Neuronal stem cell (in vitro differentiated cells): ENCODE measurements at regions not wholly inside any gene's neighbourhood (a gene's known extent, or its start where the extent isn't known, plus 50 kb on each side); places are given as distances from the start of the nearest gene placed in this dataset.

ENCODE experiments used
- DNase-seq: peaks from one replicate; pipeline ENCODE4 v3.0.0-alpha.2; 2013; ENCODE audit warnings: low spot score
- H2AFZ ChIP-seq: one replicate; pipeline ENCODE4 v1.6.1; 2013; ENCODE audit warnings: mild to moderate bottlenecking, low read length, inconsistent platforms
- H2AK5ac ChIP-seq: 2 replicates; pipeline ENCODE4 v1.6.1; 2013; ENCODE audit warnings: low read depth, mild to moderate bottlenecking, inconsistent platforms, low read length, moderate library complexity, mixed read lengths
- H2BK120ac ChIP-seq: 2 replicates; pipeline ENCODE4 v1.6.1; 2013; ENCODE audit warnings: low read depth, mild to moderate bottlenecking, inconsistent platforms, low read length, moderate library complexity, mixed read lengths
- H2BK12ac ChIP-seq: one replicate; pipeline ENCODE4 v1.6.1; 2013; ENCODE audit warnings: low read length, inconsistent platforms
- H2BK15ac ChIP-seq: 2 replicates; pipeline ENCODE4 v1.6.1; 2013; ENCODE audit warnings: mild to moderate bottlenecking, low read length, inconsistent platforms, mixed read lengths
- H2BK5ac ChIP-seq: one replicate; pipeline ENCODE4 v1.6.1; 2013; ENCODE audit warnings: inconsistent platforms, mild to moderate bottlenecking, low read length, moderate library complexity
- H3K14ac ChIP-seq: one replicate; pipeline ENCODE4 v1.6.1; 2013; ENCODE audit warnings: low read length, inconsistent platforms
- H3K18ac ChIP-seq: 2 replicates; pipeline ENCODE4 v1.6.1; 2013; ENCODE audit warnings: low read length, inconsistent platforms
- H3K23ac ChIP-seq: 2 replicates; pipeline ENCODE4 v1.6.1; 2013; ENCODE audit warnings: low read depth, mild to moderate bottlenecking, mixed read lengths, low read length, inconsistent platforms; ENCODE audit not compliant: poor library complexity
- H3K27ac ChIP-seq: replicated peaks from 3 replicates; pipeline ENCODE4 v1.5.1; 2013; ENCODE audit warnings: low read length, inconsistent platforms
- H3K27me3 ChIP-seq, 3 experiments: 2 replicates each; pipeline ENCODE4 v1.6.1; 2013; ENCODE audit warnings: low read length in 3 of 3, mild to moderate bottlenecking in 2 of 3, inconsistent platforms in 1 of 3, low read depth in 1 of 3, mixed read lengths in 1 of 3, moderate library complexity in 1 of 3; ENCODE audit not compliant: control insufficient read depth in 3 of 3, insufficient read depth in 3 of 3
- H3K36me3 ChIP-seq, 2 donors: replicated peaks in 1 of 2; 2 replicates each; pipeline ENCODE4 v1.6.1; 2013; ENCODE audit warnings: low read length in 2 of 2; ENCODE audit not compliant: control insufficient read depth in 2 of 2, insufficient read depth in 2 of 2
- H3K4ac ChIP-seq: 2 replicates; pipeline ENCODE4 v1.6.1; 2013; ENCODE audit warnings: inconsistent platforms, mild to moderate bottlenecking, low read length, moderate library complexity
- H3K4me1 ChIP-seq, 2 donors: 1 replicate in 1 of 2; 2 replicates in 1 of 2; pipeline ENCODE4 v1.6.1; 2013; ENCODE audit warnings: low read length in 2 of 2, low read depth in 1 of 2; ENCODE audit not compliant: control insufficient read depth in 2 of 2, insufficient read depth in 1 of 2
- H3K4me2 ChIP-seq: one replicate; pipeline ENCODE4 v1.6.1; 2013; ENCODE audit warnings: mild to moderate bottlenecking, low read length, inconsistent platforms; ENCODE audit not compliant: insufficient read depth, poor library complexity, severe bottlenecking
- H3K4me3 ChIP-seq, 2 donors: 2 replicates each; pipeline ENCODE4 v1.5.1; 2013; ENCODE audit warnings: low read length in 2 of 2, mild to moderate bottlenecking in 2 of 2, inconsistent platforms in 1 of 2, moderate library complexity in 1 of 2
- H3K79me1 ChIP-seq: one replicate; pipeline ENCODE4 v1.6.1; 2013; ENCODE audit warnings: low read depth, mild to moderate bottlenecking, inconsistent platforms, low read length, moderate library complexity
- H3K9ac ChIP-seq: one replicate; pipeline ENCODE4 v1.6.1; 2013; ENCODE audit warnings: mild to moderate bottlenecking, low read depth, low read length, inconsistent platforms; ENCODE audit not compliant: poor library complexity
- H3K9me3 ChIP-seq, 2 donors: replicated peaks in 1 of 2; 2 replicates each; pipeline versions ENCODE3 to v1.6.1; 2013; ENCODE audit warnings: low read length in 2 of 2, mild to moderate bottlenecking in 2 of 2, inconsistent platforms in 1 of 2, low read depth in 1 of 2, mixed read lengths in 1 of 2, moderate library complexity in 1 of 2; ENCODE audit not compliant: control insufficient read depth in 2 of 2, insufficient read depth in 1 of 2
- H4K8ac ChIP-seq: one replicate; pipeline ENCODE4 v1.6.1; 2013; ENCODE audit warnings: low read depth, mild to moderate bottlenecking, inconsistent platforms, low read length, moderate library complexity
- H4K91ac ChIP-seq: one replicate; pipeline ENCODE4 v1.6.1; 2013; ENCODE audit warnings: low read length, low read depth, mild to moderate bottlenecking, inconsistent platforms; ENCODE audit not compliant: poor library complexity
- WGBS, 2 donors: extraction: QIAGEN DNeasy Blood & Tissue Kit; methylation state at CpG; one replicate each; pipeline ENCODE4 v1.1.7; 2013; ENCODE audit warnings: missing lambda C conversion rate in 2 of 2, mixed read lengths in 1 of 2; ENCODE audit not compliant: insufficient read length in 2 of 2, insufficient replicate concordance in 1 of 2; ENCODE audit errors: extremely low coverage in 2 of 2; 5-methylcytosine and 5-hydroxymethylcytosine counted together

DNA sequence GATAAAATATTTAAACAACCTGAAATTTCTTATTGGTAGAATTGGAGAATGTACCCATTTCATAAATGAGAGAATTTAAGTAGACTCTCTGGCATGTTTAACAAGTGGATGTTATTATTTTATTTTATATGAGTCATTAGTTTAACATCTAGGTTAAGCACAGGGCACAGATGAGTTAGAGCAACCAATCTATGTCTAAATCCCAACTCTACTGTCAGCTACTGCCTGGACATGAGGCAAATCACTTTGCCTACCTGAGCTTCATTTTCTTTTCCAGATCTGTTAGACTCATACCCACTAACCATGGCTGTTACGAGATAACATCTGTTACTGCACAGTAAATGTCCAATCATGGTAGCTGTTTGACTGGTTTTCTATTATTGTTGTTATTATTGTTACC lies 251.1 kb downstream of the INHBA start:
- H3K18ac ChIP-seq, result no peak overlapping the region
- H2BK12ac ChIP-seq, result no peak overlapping the region
- H3K4ac ChIP-seq, result no peak overlapping the region
- no peak overlapping the region for H2AK5ac ChIP-seq
- H3K27ac ChIP-seq, result no peak overlapping the region
- H3K9ac ChIP-seq, result no peak overlapping the region
- no peak overlapping the region for H3K14ac ChIP-seq
- H3K79me1 ChIP-seq, result no peaks in the 10 kb centered on the region
- H4K91ac ChIP-seq, result no peak overlapping the region
- no peak overlapping the region for H2BK5ac ChIP-seq
- H3K23ac ChIP-seq, result no peak overlapping the region
- no peaks in the 10 kb centered on the region for H3K27me3 ChIP-seq
- H2BK15ac ChIP-seq, result no peak overlapping the region
- peaks cover 0 to 5% of the 10 kb centered on the region in 2 donors for H3K4me1 ChIP-seq
- no peak overlapping the region for H2AFZ ChIP-seq
- H3K9me3 ChIP-seq, result no peaks in the 10 kb centered on the region
- no peak overlapping the region for H4K8ac ChIP-seq
- no peak for DNase-seq
- no peak overlapping the region for H3K4me3 ChIP-seq
- WGBS, 2 donors, result no CpG with 5 or more reads among the region's 1 CpG
- H2BK120ac ChIP-seq, result no peak overlapping the region
- no peak overlapping the region for H3K4me2 ChIP-seq
- no peaks in the 10 kb centered on the region for H3K36me3 ChIP-seq

DNA sequence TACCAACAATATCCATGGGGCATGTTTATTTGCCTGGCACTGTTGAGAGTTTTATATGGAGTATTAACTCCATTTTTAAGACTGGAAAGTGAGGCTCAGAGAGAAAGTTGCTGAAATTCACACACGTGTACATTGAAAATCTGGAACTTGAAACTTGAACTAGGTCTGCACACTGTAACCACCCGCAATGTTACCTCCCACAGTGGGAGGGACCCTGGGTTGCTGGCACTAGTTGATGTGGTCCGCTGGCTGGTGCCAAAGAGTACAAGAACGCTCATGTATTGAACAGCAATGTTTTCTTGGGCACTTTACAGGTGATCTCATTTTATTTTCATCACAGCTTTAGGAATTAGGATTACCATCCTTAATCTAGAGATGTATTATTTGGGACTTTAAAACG lies 253.2 kb downstream of the INHBA start:
- no peaks in the 10 kb centered on the region for H3K79me1 ChIP-seq
- no peak overlapping the region for H3K4ac ChIP-seq
- no peak overlapping the region for H3K18ac ChIP-seq
- H2AK5ac ChIP-seq, result no peak overlapping the region
- no peak for DNase-seq
- no peak overlapping the region for H4K91ac ChIP-seq
- H3K23ac ChIP-seq, result no peak overlapping the region
- no peak overlapping the region for H3K14ac ChIP-seq
- no peak overlapping the region for H2BK12ac ChIP-seq
- H3K4me3 ChIP-seq, result no peak overlapping the region
- no peaks in the 10 kb centered on the region for H3K36me3 ChIP-seq
- peaks cover 3 to 21% of the 10 kb centered on the region in 2 donors for H3K4me1 ChIP-seq
- no peak overlapping the region for H3K4me2 ChIP-seq
- H3K27ac ChIP-seq, result no peak overlapping the region
- no peak overlapping the region for H3K9ac ChIP-seq
- WGBS, 2 donors, result no CpG with 5 or more reads among the region's 5 CpGs
- no peak overlapping the region for H2AFZ ChIP-seq
- no peaks in the 10 kb centered on the region for H3K9me3 ChIP-seq
- H2BK15ac ChIP-seq, result no peak overlapping the region
- no peak overlapping the region for H2BK5ac ChIP-seq
- no peak overlapping the region for H4K8ac ChIP-seq
- H3K27me3 ChIP-seq, result no peaks in the 10 kb centered on the region
- H2BK120ac ChIP-seq, result no peak overlapping the region

DNA sequence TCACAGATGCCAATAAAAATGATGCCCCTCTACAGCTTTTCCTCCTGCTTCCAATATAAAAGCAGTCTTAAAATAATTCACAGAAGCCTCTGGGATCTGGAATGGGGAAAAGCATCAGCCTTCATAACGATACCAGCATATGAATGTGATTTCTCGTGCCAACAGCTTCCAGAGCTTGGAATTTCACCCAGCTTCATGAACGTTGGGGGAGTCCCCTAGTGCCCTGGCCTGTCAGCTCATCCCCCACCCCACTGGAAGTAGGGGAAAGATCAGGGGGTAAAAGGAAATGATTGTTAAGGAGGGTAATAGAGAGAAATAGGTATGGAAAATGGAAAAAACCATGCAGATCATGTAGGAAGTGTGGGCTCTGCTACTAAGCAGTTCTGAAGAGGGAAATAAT lies 253.6 kb downstream of the INHBA start:
- no peak overlapping the region for H2BK12ac ChIP-seq
- H3K27me3 ChIP-seq, result no peaks in the 10 kb centered on the region
- no peak overlapping the region for H3K23ac ChIP-seq
- no peak overlapping the region for H2BK120ac ChIP-seq
- H3K4me2 ChIP-seq, result no peak overlapping the region
- no peaks in the 10 kb centered on the region for H3K9me3 ChIP-seq
- H3K14ac ChIP-seq, result no peak overlapping the region
- no peak overlapping the region for H2AK5ac ChIP-seq
- no peak overlapping the region for H4K8ac ChIP-seq
- H3K4ac ChIP-seq, result no peak overlapping the region
- no peak overlapping the region for H3K4me3 ChIP-seq
- H4K91ac ChIP-seq, result no peak overlapping the region
- no peak for DNase-seq
- no CpG with 5 or more reads among the region's 3 CpGs for WGBS, 2 donors
- no peak overlapping the region for H3K27ac ChIP-seq
- H2AFZ ChIP-seq, result no peak overlapping the region
- no peaks in the 10 kb centered on the region for H3K36me3 ChIP-seq
- no peaks in the 10 kb centered on the region for H3K79me1 ChIP-seq
- H3K18ac ChIP-seq, result no peak overlapping the region
- H3K9ac ChIP-seq, result no peak overlapping the region
- peaks cover 3 to 21% of the 10 kb centered on the region in 2 donors for H3K4me1 ChIP-seq
- no peak overlapping the region for H2BK15ac ChIP-seq
- H2BK5ac ChIP-seq, result no peak overlapping the region

DNA sequence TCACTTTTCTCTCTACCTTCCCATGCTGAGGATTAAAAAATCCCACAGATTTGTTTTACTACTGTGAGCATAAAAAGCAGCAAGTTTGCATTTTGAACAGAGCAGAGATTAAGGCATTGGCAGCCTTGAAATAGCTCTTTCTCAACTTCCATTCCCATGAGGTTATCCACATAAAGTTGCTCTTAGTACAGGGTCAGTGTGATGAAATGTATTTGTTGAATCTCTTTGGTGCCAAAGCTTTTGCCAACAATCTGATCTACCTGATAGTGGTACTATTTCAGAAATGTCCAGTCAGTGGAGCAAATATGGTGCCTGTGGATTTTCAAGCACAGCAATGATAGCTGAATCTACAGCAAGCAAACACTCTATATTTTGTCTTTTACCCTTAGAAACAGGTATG lies 254.8 kb downstream of the INHBA start:
- Histone ChIP-seq H4K8ac (no peak overlapping the region), H2BK120ac (no peak overlapping the region), H2AFZ (no peak overlapping the region), H3K36me3 (no peaks in the 10 kb centered on the region), H3K23ac (no peak overlapping the region), H3K4me1 (peaks cover 3 to 21% of the 10 kb centered on the region in 2 donors), H2AK5ac (no peak overlapping the region), H4K91ac (no peak overlapping the region), H3K4me2 (no peak overlapping the region), H3K9ac (no peak overlapping the region), H3K27me3 (no peaks in the 10 kb centered on the region), H3K4ac (no peak overlapping the region), H3K9me3 (peaks cover 0 to 2% of the 10 kb centered on the region in 2 donors), H3K14ac (no peak overlapping the region), H2BK12ac (no peak overlapping the region), H2BK5ac (no peak overlapping the region), H2BK15ac (no peak overlapping the region), H3K27ac (no peak overlapping the region), H3K18ac (no peak overlapping the region), H3K79me1 (no peaks in the 10 kb centered on the region), H3K4me3 (no peak overlapping the region)
- no peak for DNase-seq
